ENCODE measurements at regions not wholly inside any gene's neighbourhood (a gene's known extent, or its start where the extent isn't known, plus 50 kb on each side); places are given as distances from the start of the nearest gene placed in this dataset.

GRCh38 chr3:18295171-18295920, 129.8 kb downstream of the SATB1 start:
- DNase-seq (ENCODE audit: low read depth), result peak; percentile 91

- DNase-seq (ENCODE audit: low read depth), result no peak
Observed at GRCh38 chr3:18290157-18290556, 135.0 kb downstream of the SATB1 start.

- no peak for DNase-seq (ENCODE audit: low read depth)
Observed at GRCh38 chr3:18288243-18288642, 136.9 kb downstream of the SATB1 start.

- no peak for DNase-seq (ENCODE audit: low read depth)
Observed at GRCh38 chr3:18284716-18285115, 140.4 kb downstream of the SATB1 start.

- DNase-seq (ENCODE audit: low read depth), result no peak
Observed at GRCh38 chr3:18283680-18284079, 141.5 kb downstream of the SATB1 start.

- DNase-seq (ENCODE audit: low read depth), result no peak
Observed at GRCh38 chr3:18282507-18282906, 142.6 kb downstream of the SATB1 start.

GRCh38 chr3:18279226-18279737, 145.9 kb downstream of the SATB1 start:
- DNase-seq (ENCODE audit: low read depth), result no peak

GRCh38 chr3:18264853-18265252, 160.3 kb downstream of the SATB1 start:
- no peak for DNase-seq (ENCODE audit: low read depth)

GRCh38 chr3:18264361-18264760, 160.8 kb downstream of the SATB1 start:
- DNase-seq (ENCODE audit: low read depth), result no peak

GRCh38 chr3:18258492-18258891, 166.6 kb downstream of the SATB1 start:
- no peak for DNase-seq (ENCODE audit: low read depth)

- no peak for DNase-seq (ENCODE audit: low read depth)
Observed at GRCh38 chr3:18252578-18252977, 172.6 kb downstream of the SATB1 start.

GRCh38 chr3:18250991-18251390, 174.1 kb downstream of the SATB1 start:
- DNase-seq (ENCODE audit: low read depth), result no peak

- DNase-seq (ENCODE audit: low read depth), result no peak
Observed at GRCh38 chr3:18249126-18249525, 176.0 kb downstream of the SATB1 start.

- DNase-seq (ENCODE audit: low read depth), result no peak
Observed at GRCh38 chr3:18247776-18248310, 177.3 kb downstream of the SATB1 start.

GRCh38 chr3:18247139-18247695, 177.9 kb downstream of the SATB1 start:
- peak; percentile 45 for DNase-seq (ENCODE audit: low read depth)

GRCh38 chr3:18246336-18247060, 178.6 kb downstream of the SATB1 start:
- DNase-seq (ENCODE audit: low read depth), result peak; percentile 6

GRCh38 chr3:18245721-18246120, 179.4 kb downstream of the SATB1 start:
- no peak for DNase-seq (ENCODE audit: low read depth)

GRCh38 chr3:18241837-18242236, 183.3 kb downstream of the SATB1 start:
- DNase-seq (ENCODE audit: low read depth), result no peak

- DNase-seq (ENCODE audit: low read depth), result no peak
Observed at GRCh38 chr3:18239674-18240073, 185.5 kb downstream of the SATB1 start.

- DNase-seq (ENCODE audit: low read depth), result no peak
Observed at GRCh38 chr3:18238746-18239331, 186.3 kb downstream of the SATB1 start.

GRCh38 chr3:18238332-18238731, 186.8 kb downstream of the SATB1 start:
- no peak for DNase-seq (ENCODE audit: low read depth)

Data from renal cortical epithelial cell (primary cell).